Vagina (tissue), 2 donors: ENCODE measurements at regions not wholly inside any gene's neighbourhood (a gene's known extent, or its start where the extent isn't known, plus 50 kb on each side); places are given as distances from the start of the nearest gene placed in this dataset.

Experiments
- DNase-seq, 2 donors: peaks; one replicate each; pipeline ENCODE4 v3.0.0-alpha.2; 2017; ENCODE audit errors: extremely low spot score in 2 of 2
- H3K27ac ChIP-seq: fragments of 200-600 bp; sonication (generic); one replicate; pipeline ENCODE4 v1.5.1; 2019
- H3K27me3 ChIP-seq: fragments of 200-600 bp; sonication (generic); one replicate; pipeline ENCODE4 v1.5.1; 2019
- H3K36me3 ChIP-seq, 2 donors: fragments of 200-600 bp; sonication (generic); one replicate each; pipeline ENCODE4 v1.5.1; 2017 to 2019
- H3K4me1 ChIP-seq: fragments of 200-600 bp; sonication (generic); one replicate; pipeline ENCODE4 v1.5.1; 2019
- H3K4me3 ChIP-seq, 2 donors: fragments of 200-600 bp; sonication (generic); 1 replicate in 1 of 2; 2 replicates in 1 of 2; pipeline ENCODE4 v1.5.1; 2016 to 2019
- H3K9me3 ChIP-seq: fragments of 200-600 bp; sonication (generic); one replicate; pipeline ENCODE4 v1.5.1; 2019
- CTCF ChIP-seq, 3 experiments: fragments of 450-650 bp in 2 of 3; fragments of 200-600 bp in 1 of 3; sonication (generic) in 1 of 3; IDR thresholded peaks; one replicate each; pipeline ENCODE4 v1.5.1; 2017 to 2019; ENCODE audit warnings: antibody characterized with exemption in 3 of 3, mild to moderate bottlenecking in 2 of 3, moderate library complexity in 2 of 3
- POLR2A ChIP-seq, 2 donors: fragments of 450-650 bp; IDR thresholded peaks; one replicate each; pipeline ENCODE4 v1.6.1; 2017; ENCODE audit warnings: antibody characterized with exemption in 2 of 2, mild to moderate bottlenecking in 2 of 2, moderate library complexity in 2 of 2
- POLR2AphosphoS5 ChIP-seq, 2 donors: sonication (generic); formaldehyde crosslinking; IDR thresholded peaks; one replicate each; pipeline ENCODE4 v1.9.0; 2017; ENCODE audit warnings: antibody characterized with exemption in 2 of 2, mild to moderate bottlenecking in 2 of 2, low read depth in 1 of 2; ENCODE audit not compliant: insufficient read depth in 1 of 2
- intact Hi-C: fragments of 100-400 bp; cut with DNase I; formaldehyde crosslinking; loops from one replicate; pipeline ENCODE4 v1.15.1; 2023

DNA sequence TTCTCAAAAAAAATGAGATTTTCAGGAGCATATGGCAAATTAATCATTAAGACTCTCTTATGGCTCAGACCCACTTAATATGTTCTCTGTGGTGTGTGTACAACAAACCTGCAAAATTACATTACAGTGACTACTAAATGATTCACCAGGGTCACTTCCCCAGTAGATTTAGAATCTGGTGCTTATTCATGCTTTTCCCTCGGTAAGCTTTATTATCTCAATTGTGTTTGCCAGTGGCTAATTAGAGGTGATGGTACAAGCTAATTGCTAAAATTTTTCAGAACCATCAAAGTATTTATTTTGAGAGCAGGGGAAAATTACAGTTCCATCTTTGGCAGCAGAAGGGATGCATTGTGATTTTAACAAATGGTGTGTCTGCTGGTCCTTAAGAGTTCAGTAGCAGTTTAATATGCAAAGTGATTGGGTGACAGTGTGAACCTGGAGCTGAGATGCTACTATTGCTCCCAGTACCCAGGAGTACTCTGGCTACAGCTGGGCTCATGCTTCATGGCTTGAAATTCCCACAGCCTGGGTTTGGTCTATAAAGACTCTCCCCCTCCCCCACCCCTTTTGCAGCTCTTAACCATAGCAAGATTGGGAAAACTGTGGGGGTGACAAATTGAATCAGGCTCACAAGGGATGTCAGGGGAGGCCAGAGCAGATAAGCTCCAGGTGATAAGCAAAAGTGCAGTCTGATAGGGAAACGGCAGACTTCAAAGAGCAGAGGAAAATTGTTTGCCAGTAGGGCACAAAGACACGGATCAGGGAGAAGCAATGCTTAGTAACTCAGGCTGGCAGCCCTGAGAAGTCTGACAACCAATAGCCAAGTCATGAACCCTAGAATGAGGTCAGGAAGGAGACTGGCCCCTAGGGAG is 92.8 kb upstream of the RAD23B start:
- H3K4me1 ChIP-seq = no peaks in the 10 kb centered on the region
- no peak overlapping the region for H3K4me3 ChIP-seq
- no peak for TF ChIP-seq CTCF (IDR thresholded peaks at IDR 0.05)
- TF ChIP-seq POLR2A (IDR thresholded peaks at IDR 0.05) = no peak
- no peak for TF ChIP-seq POLR2AphosphoS5 (IDR thresholded peaks at IDR 0.05; ENCODE audit: insufficient read depth in 1 of 2, low read depth in 1 of 2)
- intact Hi-C loops = no loop called here
- H3K9me3 ChIP-seq = no peaks in the 10 kb centered on the region
- H3K36me3 ChIP-seq = no peaks in the 10 kb centered on the region
- no peaks in the 10 kb centered on the region for H3K27me3 ChIP-seq
- DNase-seq = no peak
- no peak overlapping the region for H3K27ac ChIP-seq

DNA sequence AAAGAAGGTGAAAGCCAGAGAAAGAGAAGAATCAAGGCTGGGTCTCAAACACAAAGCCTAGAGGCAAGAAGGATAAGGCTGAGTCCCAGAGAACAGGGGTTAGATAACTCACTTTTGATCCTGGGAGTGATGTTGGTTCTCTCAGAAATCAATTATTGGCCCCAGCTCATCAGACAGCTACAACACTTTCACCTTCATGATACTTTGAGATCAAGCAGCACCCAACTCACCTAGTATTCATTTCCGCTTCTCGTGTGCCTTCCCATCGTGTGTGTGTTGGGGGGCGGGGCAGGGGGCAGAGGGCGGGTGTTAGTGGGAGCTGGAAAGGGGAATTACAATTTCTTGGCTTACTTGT is 92.2 kb upstream of the RAD23B start:
- Histone ChIP-seq H3K27ac (no peak overlapping the region), H3K36me3 (no peaks in the 10 kb centered on the region), H3K4me3 (no peak overlapping the region), H3K27me3 (no peaks in the 10 kb centered on the region), H3K4me1 (no peaks in the 10 kb centered on the region), H3K9me3 (no peaks in the 10 kb centered on the region)
- TF ChIP-seq POLR2A (IDR thresholded peaks at IDR 0.05) (no peak), POLR2AphosphoS5 (IDR thresholded peaks at IDR 0.05; ENCODE audit: insufficient read depth in 1 of 2, low read depth in 1 of 2) (no peak), CTCF (IDR thresholded peaks at IDR 0.05) (no peak)
- intact Hi-C loops = no loop called here
- DNase-seq = no peak

GRCh38 chr9:107193251-107193650 is 89.8 kb upstream of the RAD23B start:
- no peaks in the 10 kb centered on the region for H3K4me1 ChIP-seq
- H3K27ac ChIP-seq = no peak overlapping the region
- no peak for DNase-seq
- TF ChIP-seq POLR2AphosphoS5 (IDR thresholded peaks at IDR 0.05; ENCODE audit: insufficient read depth in 1 of 2, low read depth in 1 of 2) = no peak
- TF ChIP-seq CTCF (IDR thresholded peaks at IDR 0.05) = no peak
- no peak for TF ChIP-seq POLR2A (IDR thresholded peaks at IDR 0.05)
- H3K4me3 ChIP-seq = no peak overlapping the region
- no peaks in the 10 kb centered on the region for H3K27me3 ChIP-seq
- H3K9me3 ChIP-seq = no peaks in the 10 kb centered on the region
- intact Hi-C loops = no loop called here
- no peaks in the 10 kb centered on the region for H3K36me3 ChIP-seq

- no peaks in the 10 kb centered on the region for H3K4me1 ChIP-seq
- no peaks in the 10 kb centered on the region for H3K27me3 ChIP-seq
- no peak overlapping the region for H3K27ac ChIP-seq
- H3K36me3 ChIP-seq = no peaks in the 10 kb centered on the region
- no peak for DNase-seq
- no peak for TF ChIP-seq POLR2A (IDR thresholded peaks at IDR 0.05)
- no peak for TF ChIP-seq POLR2AphosphoS5 (IDR thresholded peaks at IDR 0.05; ENCODE audit: insufficient read depth in 1 of 2, low read depth in 1 of 2)
- TF ChIP-seq CTCF (IDR thresholded peaks at IDR 0.05) = no peak
- no peak overlapping the region for H3K4me3 ChIP-seq
- H3K9me3 ChIP-seq = no peaks in the 10 kb centered on the region
- intact Hi-C loops = no loop called here
These were observed 84.4 kb upstream of the RAD23B start for GRCh38 chr9:107198718-107199117.

GRCh38 chr9:107208121-107208520 is 75.0 kb upstream of the RAD23B start:
- Histone ChIP-seq H3K4me1 (no peaks in the 10 kb centered on the region), H3K36me3 (no peaks in the 10 kb centered on the region), H3K9me3 (no peaks in the 10 kb centered on the region), H3K27me3 (no peaks in the 10 kb centered on the region), H3K27ac (no peak overlapping the region), H3K4me3 (no peak overlapping the region)
- intact Hi-C loops = no loop called here
- DNase-seq = no peak
- TF ChIP-seq POLR2A (IDR thresholded peaks at IDR 0.05) (no peak), CTCF (IDR thresholded peaks at IDR 0.05) (no peak), POLR2AphosphoS5 (IDR thresholded peaks at IDR 0.05; ENCODE audit: insufficient read depth in 1 of 2, low read depth in 1 of 2) (no peak)
